ENCODE measurements at regions not wholly inside any gene's neighbourhood (a gene's known extent, or its start where the extent isn't known, plus 50 kb on each side); places are given as distances from the start of the nearest gene placed in this dataset.
A peak's percentile ranks its signal among the peaks of the same experiment; 100 is the strongest.

- no peak for DNase-seq
These were observed 1462.8 kb upstream of the LRRTM1 start for GRCh38 chr2:81767187-81767912.

DNA sequence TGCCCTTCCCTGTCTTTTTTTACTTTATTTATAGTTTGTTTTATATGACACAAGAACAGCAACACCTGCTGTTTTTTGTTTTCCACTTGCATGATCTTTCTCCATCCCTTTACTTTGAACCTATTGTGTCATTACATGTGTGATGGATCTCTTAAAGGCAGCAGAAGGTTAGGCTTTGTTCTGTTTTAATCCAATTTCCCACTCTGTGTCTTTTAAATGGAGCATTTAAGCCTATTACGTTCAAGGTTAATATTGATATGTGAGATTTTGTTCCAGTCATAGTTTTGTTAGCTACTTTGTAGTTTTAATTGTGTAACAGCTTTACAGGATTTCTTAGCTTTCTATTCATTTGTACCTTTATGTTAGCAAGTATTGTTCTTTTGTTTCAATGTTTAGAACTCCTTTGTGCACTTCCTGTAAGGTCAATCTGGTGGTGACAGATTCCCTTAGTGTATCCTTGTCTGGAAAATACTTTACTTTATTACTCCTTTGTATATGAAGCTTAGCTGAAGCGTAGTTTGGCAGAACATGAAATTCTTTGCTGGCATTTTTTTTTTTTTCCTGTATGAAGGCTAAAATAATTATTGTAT, 1443.0 kb upstream of the LRRTM1 start:
- peak in 1 of 3 experiments; percentile 11 for DNase-seq

GRCh38 chr2:81739966-81740365, 1435.4 kb upstream of the LRRTM1 start:
- no peak for DNase-seq

DNA sequence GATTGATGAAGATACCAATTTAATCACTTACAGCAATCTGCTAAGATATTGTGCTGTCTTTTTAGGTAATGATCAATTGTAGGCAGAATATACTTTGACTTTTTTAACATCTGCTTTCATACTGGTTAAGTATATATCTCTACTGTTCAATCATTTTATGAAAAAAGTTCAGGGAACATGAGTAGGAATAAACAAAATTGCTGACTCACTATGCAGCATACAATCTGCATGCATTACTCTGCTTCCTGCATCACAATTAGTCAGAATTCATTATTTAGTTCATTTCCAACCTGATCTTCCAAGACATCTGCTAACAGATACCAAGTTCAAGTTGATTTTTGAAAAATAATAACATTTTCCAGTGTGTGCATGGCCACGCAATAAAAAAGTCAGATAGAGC, 1430.4 kb upstream of the LRRTM1 start:
- no peak for DNase-seq

DNA sequence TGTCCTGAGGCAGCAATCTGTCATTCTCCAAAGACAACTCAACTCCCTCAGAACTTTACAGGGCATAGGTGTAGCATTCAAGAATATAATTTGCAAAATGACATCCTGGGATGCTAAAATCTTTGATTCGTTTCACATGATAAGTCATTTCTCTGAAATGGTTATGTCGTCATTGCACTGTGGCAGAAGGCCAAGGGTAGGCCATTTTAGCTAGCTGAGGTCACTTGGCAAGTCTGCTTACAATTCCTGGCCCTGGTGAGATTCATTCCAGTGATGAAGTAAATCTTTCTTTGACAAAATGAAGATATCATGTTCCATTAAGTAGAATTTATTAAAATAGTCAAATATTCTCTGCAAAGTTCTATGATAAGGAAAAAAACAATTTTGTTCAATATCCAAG, 1410.3 kb upstream of the LRRTM1 start:
- no peak for DNase-seq

GRCh38 chr2:81706856-81707255, 1402.3 kb upstream of the LRRTM1 start:
- no peak for DNase-seq

DNA sequence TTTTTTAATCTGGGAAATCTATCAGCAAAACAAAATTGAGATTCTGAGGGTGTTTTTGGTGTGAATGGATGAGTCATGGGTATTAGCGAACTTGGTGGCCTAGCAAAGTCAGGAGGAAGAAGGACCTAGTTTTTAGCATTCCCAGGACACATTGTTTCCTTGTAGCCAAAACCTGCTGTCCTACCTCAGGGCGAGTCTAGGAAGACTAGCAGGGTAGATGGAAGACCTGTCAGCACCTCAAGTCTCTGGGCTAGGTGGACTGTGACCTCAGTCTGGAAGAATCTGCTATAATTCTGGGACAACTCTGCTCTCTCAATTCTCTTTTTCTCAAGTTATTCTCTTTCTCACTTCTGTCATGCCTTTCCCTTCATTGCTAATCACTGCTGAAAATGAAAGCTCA, 1399.3 kb upstream of the LRRTM1 start:
- DNase-seq = no peak

DNA sequence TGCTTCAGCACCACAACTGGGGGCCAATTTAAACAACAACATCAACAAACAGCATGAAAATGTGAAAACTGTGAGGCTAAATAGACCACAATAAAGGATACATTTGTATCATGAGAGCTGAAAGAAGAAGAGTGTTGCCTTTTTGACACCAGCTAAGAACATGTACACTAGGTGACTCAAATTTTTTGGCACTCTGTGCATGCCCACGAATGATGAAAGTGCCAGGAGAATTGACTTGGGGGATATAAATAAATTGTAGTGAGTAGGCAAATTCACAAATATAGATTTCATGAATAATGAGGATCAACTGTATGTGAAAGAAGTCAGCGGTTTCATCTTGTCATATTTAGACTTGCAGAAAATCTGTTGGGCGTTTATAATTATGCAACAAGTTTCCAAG, 1388.0 kb upstream of the LRRTM1 start:
- no peak for DNase-seq

DNA sequence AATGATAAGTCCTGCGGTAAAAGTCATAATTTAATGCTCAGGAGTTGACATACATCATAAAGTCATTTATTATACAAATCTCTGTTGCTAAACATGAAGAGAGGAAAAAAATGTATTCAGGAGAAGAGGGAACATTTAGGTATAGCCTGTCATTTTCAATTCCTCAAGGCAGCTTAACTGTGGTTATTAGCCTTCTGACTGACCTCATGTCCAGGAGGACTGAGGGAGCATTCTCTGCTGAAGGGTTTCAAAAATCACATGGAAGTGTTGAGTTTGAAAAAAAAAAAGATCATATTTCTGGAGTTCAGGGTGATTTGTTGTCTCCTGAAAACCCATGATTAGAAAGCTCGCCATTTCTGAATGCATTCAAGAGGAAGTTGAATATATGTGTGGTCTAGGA, 1371.1 kb upstream of the LRRTM1 start:
- no peak for DNase-seq

DNA sequence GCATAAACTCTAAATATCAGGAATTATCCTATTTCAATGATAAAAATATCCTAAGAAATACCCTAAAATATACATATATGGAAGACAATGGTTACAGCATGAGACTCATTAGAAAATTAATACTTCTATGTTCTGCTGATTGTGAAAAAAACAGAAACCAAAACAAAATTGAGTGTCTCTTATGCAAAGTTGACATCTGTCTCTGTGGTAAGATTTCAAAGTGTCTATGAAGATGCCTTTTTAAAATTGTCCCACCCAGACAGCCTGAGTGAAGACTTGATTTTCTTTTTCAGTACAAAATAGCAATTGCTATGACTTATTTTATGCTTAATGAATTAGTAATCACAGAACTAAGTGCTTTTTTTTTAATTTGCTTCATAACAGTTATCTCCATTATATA, 1368.4 kb upstream of the LRRTM1 start:
- no peak for DNase-seq

GRCh38 chr2:81672516-81672915, 1368.0 kb upstream of the LRRTM1 start:
- DNase-seq = no peak

GRCh38 chr2:81670885-81671284, 1366.3 kb upstream of the LRRTM1 start:
- DNase-seq = no peak

DNA sequence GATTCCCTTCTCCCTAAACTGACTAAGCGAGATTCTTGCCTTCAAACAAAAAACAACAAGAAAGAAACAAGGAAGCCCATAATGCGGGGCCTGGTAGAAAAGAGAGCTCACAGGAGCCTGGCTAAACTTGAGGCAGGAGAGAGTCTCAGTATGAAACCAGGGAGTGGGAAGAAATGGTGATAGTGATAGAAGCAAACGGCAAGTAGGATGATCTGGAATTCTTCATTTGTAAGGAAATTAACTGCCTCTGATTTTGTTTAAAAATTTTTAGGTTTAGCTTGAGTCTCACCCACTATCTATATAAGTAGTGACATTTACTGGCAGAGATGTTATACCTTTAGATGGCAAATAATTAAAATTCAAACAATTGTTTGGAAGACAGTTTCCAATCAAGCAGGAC, 1356.5 kb upstream of the LRRTM1 start:
- no peak for DNase-seq

GRCh38 chr2:81658227-81658626, 1353.7 kb upstream of the LRRTM1 start:
- no peak for DNase-seq

GRCh38 chr2:81650048-81650971, 1345.8 kb upstream of the LRRTM1 start:
- DNase-seq = no peak

DNA sequence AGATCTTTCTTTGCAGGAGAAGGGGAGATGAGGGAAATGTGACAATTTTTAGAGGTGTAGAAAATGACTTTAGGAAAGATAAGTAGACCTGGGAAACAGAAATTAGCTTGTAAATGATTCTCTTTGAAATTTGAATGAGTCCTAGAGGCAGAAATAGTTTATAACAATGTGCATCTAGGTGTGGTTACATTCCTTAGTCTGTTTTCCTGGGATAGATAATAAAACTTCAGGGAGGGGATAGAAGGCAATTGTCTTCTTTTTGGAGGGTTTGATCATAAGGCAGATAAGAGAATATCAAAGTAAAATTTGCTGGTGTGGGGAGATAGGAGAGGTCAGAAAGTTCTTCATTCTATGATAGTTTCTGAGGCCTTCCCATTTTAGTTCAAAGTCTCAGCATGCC, 1344.3 kb upstream of the LRRTM1 start:
- DNase-seq = no peak

DNA sequence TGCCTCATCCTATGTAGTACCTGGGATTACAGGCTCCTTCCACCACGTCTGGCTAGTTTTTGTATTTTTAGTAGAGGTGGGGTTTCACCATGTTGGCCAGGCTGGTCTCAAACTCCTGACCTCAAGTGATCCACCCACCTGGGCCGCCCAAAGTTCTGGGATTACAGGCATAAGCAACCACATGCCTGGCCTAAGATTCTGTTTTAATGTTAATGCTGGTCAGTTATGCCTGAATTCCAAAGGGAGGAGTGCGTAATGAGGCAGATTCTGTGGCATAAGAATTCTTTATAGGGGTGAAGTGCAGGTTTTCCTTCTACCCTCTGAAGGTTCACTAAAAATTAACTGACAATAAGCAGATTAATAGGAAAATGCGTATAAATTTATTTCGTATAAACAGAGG, 1343.8 kb upstream of the LRRTM1 start:
- DNase-seq = no peak

DNA sequence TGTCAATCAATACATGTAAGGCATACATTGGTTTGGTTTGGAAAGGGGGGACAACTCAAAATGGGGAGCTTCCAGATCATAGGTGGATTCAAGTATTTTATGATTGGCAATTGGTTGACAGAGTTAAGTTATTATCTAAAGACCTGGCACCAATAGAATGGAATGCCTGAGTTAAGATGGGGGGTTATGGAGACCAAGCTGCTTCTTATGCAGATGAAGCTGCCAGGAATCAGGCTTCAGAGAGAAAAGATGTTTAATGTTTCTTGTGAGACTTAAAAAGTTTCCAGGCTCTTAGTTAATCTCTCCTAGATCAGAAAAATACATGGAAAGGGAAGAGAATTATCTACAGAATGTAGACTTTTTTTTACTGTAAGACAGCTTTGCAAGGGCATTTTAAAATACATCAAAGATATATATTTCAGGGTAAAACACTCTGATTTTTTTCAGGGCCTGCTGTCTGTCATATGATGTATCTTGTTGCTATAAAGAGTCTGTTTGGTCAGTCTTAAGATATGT, 1343.2 kb upstream of the LRRTM1 start:
- no peak for DNase-seq

- DNase-seq = no peak
These were observed 1341.3 kb upstream of the LRRTM1 start for GRCh38 chr2:81645745-81646301.

DNA sequence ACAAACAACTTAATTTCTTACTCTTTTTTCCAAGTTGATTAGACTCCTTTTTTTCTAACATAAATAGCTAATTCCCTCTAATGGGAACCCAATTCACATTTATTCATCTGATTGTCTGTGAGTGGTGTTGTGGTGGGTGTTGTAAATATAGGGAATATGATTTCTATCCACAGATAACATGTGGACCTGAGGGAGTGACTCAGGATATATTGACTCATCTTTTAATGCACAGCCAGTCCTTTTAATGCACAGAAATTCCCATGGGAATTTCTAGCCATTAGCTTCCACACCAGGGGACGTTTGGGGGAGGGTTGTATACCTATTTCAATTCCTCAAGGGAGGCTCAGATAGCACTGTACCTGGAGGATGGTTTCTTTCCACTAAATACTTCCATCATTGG, 1339.6 kb upstream of the LRRTM1 start:
- no peak for DNase-seq

DNA sequence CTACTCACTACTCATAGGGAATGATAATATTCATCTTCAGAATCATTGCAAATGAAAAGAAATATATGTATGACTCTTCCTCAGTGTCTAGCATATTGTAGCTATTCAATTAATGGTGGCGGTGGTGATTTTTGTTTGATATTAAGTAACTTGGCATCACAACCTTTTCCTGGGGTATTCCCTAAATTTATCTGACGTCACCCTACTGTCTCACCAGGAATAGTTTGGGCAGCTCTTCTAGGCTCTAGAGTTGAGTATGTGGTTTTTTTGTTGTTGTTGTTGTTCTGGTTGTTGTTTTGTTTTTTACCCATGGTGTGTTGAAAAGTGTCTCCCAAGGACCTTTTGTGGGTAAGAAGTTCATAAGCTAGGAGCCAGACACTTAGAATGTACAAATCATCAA, 1320.3 kb upstream of the LRRTM1 start:
- no peak for DNase-seq

DNA sequence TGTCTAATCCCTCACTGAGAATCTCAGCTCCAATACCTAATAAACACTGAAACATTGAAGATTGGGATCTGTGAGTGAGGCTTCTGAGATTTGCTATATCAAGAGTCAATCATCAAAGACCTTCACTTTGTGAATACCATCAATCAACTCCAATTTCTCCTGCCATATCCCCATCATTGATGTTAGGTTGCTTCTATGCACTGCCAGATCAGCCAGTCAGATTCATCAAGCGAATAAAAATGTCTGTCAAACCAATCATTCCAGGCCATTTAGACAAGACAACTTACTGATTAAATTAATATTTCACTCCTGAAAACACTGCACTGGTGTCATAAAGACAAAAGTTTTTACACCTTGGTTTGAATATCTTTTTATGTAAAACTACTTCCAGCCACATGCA, 1295.5 kb upstream of the LRRTM1 start:
- DNase-seq = no peak

- DNase-seq = peak in 1 of 3 experiments; percentile 2
These were observed 1293.9 kb upstream of the LRRTM1 start for GRCh38 chr2:81598453-81598852.

All from NCI-H1417 (cell line).